ENCODE measurements at regions not wholly inside any gene's neighbourhood (a gene's known extent, or its start where the extent isn't known, plus 50 kb on each side); places are given as distances from the start of the nearest gene placed in this dataset.

GRCh38 chr3:102672305-102672704 lies 237.5 kb downstream of the ZPLD1 start:
- Histone ChIP-seq H3K4me1 (peaks cover 11% of the 10 kb centered on the region; the same call in 1 of the 2 replicates), H3K27me3 (replicated peaks; ENCODE audit: control insufficient read depth, insufficient read depth, low read length) (no peaks in the 10 kb centered on the region), H3K4me3 (ENCODE audit: low read depth, low read length) (no peak overlapping the region), H3K9me3 (no peaks in the 10 kb centered on the region), H3K36me3 (ENCODE audit: control insufficient read depth, insufficient read depth, low read length) (no peaks in the 10 kb centered on the region)
- Mint-ChIP-seq H3K27ac (ENCODE audit: unreplicated experiment) (no peak overlapping the region), H3K9me3 (ENCODE audit: unreplicated experiment) (no peaks in the 10 kb centered on the region), H3K4me1 (ENCODE audit: low read depth, unreplicated experiment) (no peaks in the 10 kb centered on the region), H3K4me3 (ENCODE audit: unreplicated experiment) (no peak overlapping the region), H3K27me3 (ENCODE audit: insufficient read depth, unreplicated experiment) (no peaks in the 10 kb centered on the region), H3K36me3 (ENCODE audit: insufficient read depth, unreplicated experiment) (no peaks in the 10 kb centered on the region)
- DNase-seq, result no peak
- ChIA-PET POLR2A (no interaction called here), CTCF (no interaction called here)
- intact Hi-C loops (cut with micrococcal nuclease; ENCODE audit: unreplicated experiment), result loop anchor here (2.0 to 10.0 kb wide), 6 partner anchors 132 to 932 kb away; no protein-coding TSS in a partner anchor
- TF ChIP-seq CTCF (IDR thresholded peaks at IDR 0.05; ENCODE audit: insufficient read depth in 1 of 2, low read depth in 1 of 2, low read length in 1 of 2, severe bottlenecking in 1 of 2, unreplicated experiment in 1 of 2), result no peak
- no TSS peak for BruUV-seq (replicated peaks)

GRCh38 chr3:102673271-102674115 lies 238.7 kb downstream of the ZPLD1 start:
- Mint-ChIP-seq H3K27ac (ENCODE audit: unreplicated experiment) (no peak overlapping the region), H3K4me1 (ENCODE audit: low read depth, unreplicated experiment) (no peaks in the 10 kb centered on the region), H3K9me3 (ENCODE audit: unreplicated experiment) (no peaks in the 10 kb centered on the region), H3K4me3 (ENCODE audit: unreplicated experiment) (peak overlapping the region; percentile 42), H3K27me3 (ENCODE audit: insufficient read depth, unreplicated experiment) (no peaks in the 10 kb centered on the region), H3K36me3 (ENCODE audit: insufficient read depth, unreplicated experiment) (no peaks in the 10 kb centered on the region)
- no peaks in the 10 kb centered on the region for H3K27me3 ChIP-seq (replicated peaks; ENCODE audit: control insufficient read depth, insufficient read depth, low read length)
- H3K36me3 ChIP-seq (ENCODE audit: control insufficient read depth, insufficient read depth, low read length), result no peaks in the 10 kb centered on the region
- no TSS peak for BruUV-seq (replicated peaks)
- CTCF ChIA-PET, result interaction anchor here (0.6 to 1.6 kb wide), 7 partner anchors 29 to 1570 kb away, joined by 3 to 19 read pairs (median 3); no protein-coding TSS in a partner anchor
- DNase-seq, result peak; percentile 52 to 78
- peak; percentile 81 for TF ChIP-seq CTCF (IDR thresholded peaks at IDR 0.05; ENCODE audit: insufficient read depth in 1 of 2, low read depth in 1 of 2, low read length in 1 of 2, severe bottlenecking in 1 of 2, unreplicated experiment in 1 of 2)
- POLR2A ChIA-PET, result no interaction called here
- peaks cover 11% of the 10 kb centered on the region; the same call in 1 of the 2 replicates for H3K4me1 ChIP-seq
- H3K9me3 ChIP-seq, result no peaks in the 10 kb centered on the region
- H3K4me3 ChIP-seq (ENCODE audit: low read depth, low read length), result peak overlapping the region; percentile 11; the same call in 1 of the 2 replicates
- intact Hi-C loops (cut with micrococcal nuclease; ENCODE audit: unreplicated experiment), result loop anchor here (1.0 to 10.0 kb wide), 8 partner anchors 68 to 931 kb away; no protein-coding TSS in a partner anchor

GRCh38 chr3:102674284-102674683 lies 239.5 kb downstream of the ZPLD1 start:
- H3K27me3 ChIP-seq (replicated peaks; ENCODE audit: control insufficient read depth, insufficient read depth, low read length), result no peaks in the 10 kb centered on the region
- no TSS peak for BruUV-seq (replicated peaks)
- ChIA-PET POLR2A (no interaction called here), CTCF (interaction anchor here (0.8 to 1.6 kb wide), 2 partner anchors 67 to 445 kb away, joined by 4 to 19 read pairs; no protein-coding TSS in a partner anchor)
- Mint-ChIP-seq H3K9me3 (ENCODE audit: unreplicated experiment) (no peaks in the 10 kb centered on the region), H3K4me1 (ENCODE audit: low read depth, unreplicated experiment) (no peaks in the 10 kb centered on the region), H3K27ac (ENCODE audit: unreplicated experiment) (no peak overlapping the region), H3K36me3 (ENCODE audit: insufficient read depth, unreplicated experiment) (no peaks in the 10 kb centered on the region), H3K27me3 (ENCODE audit: insufficient read depth, unreplicated experiment) (no peaks in the 10 kb centered on the region), H3K4me3 (ENCODE audit: unreplicated experiment) (no peak overlapping the region)
- intact Hi-C loops (cut with micrococcal nuclease; ENCODE audit: unreplicated experiment), result loop anchor here (5.0 to 10.0 kb wide), 4 partner anchors 131 to 931 kb away; no protein-coding TSS in a partner anchor
- peaks cover 11% of the 10 kb centered on the region; the same call in 1 of the 2 replicates for H3K4me1 ChIP-seq
- no peaks in the 10 kb centered on the region for H3K9me3 ChIP-seq
- TF ChIP-seq CTCF (IDR thresholded peaks at IDR 0.05; ENCODE audit: insufficient read depth in 1 of 2, low read depth in 1 of 2, low read length in 1 of 2, severe bottlenecking in 1 of 2, unreplicated experiment in 1 of 2), result no peak
- no peak overlapping the region for H3K4me3 ChIP-seq (ENCODE audit: low read depth, low read length)
- H3K36me3 ChIP-seq (ENCODE audit: control insufficient read depth, insufficient read depth, low read length), result no peaks in the 10 kb centered on the region
- no peak for DNase-seq

All from Caco-2 (cell line).